ENCODE measurements at regions not wholly inside any gene's neighbourhood (a gene's known extent, or its start where the extent isn't known, plus 50 kb on each side); places are given as distances from the start of the nearest gene placed in this dataset.

DNA sequence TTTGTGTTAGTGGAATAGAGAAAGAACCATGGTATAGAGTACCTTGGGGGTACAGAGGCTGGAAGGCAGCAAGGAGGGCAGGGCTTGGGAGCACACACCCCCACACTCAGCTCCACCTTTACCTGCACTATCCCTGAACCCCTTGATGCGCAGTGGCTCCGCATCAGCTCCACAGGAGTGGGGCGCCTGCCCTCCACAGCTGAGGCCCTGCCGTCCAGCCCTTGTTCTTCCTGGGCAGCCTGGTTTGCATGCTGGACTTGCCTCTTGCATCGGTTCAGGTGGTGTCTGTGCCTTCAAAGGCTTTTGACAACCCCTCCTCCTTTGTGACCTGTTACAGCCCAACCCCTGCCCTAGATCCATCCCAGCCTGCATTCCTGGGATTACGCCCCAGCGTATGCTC is 52.6 kb upstream of the ZNF32 start:
- no peak overlapping the region for H3K4me3 ChIP-seq (ENCODE audit: severe bottlenecking)
- DNase-seq (ENCODE audit: low spot score), result no peak
- no peaks in the 10 kb centered on the region for H3K36me3 ChIP-seq (ENCODE audit: low read depth)
- no peak overlapping the region for H3K27ac ChIP-seq (ENCODE audit: poor library complexity, severe bottlenecking)
- ATAC-seq (ENCODE audit: low read depth), result no peak
- no peaks in the 10 kb centered on the region for H3K4me1 ChIP-seq (ENCODE audit: insufficient read depth, poor library complexity, severe bottlenecking)
- H3K27me3 ChIP-seq (ENCODE audit: insufficient read depth, poor library complexity, severe bottlenecking), result no peaks in the 10 kb centered on the region
- H3K9me3 ChIP-seq (ENCODE audit: severe bottlenecking), result peaks cover 1% of the 10 kb centered on the region
- TF ChIP-seq, protein P1, sequence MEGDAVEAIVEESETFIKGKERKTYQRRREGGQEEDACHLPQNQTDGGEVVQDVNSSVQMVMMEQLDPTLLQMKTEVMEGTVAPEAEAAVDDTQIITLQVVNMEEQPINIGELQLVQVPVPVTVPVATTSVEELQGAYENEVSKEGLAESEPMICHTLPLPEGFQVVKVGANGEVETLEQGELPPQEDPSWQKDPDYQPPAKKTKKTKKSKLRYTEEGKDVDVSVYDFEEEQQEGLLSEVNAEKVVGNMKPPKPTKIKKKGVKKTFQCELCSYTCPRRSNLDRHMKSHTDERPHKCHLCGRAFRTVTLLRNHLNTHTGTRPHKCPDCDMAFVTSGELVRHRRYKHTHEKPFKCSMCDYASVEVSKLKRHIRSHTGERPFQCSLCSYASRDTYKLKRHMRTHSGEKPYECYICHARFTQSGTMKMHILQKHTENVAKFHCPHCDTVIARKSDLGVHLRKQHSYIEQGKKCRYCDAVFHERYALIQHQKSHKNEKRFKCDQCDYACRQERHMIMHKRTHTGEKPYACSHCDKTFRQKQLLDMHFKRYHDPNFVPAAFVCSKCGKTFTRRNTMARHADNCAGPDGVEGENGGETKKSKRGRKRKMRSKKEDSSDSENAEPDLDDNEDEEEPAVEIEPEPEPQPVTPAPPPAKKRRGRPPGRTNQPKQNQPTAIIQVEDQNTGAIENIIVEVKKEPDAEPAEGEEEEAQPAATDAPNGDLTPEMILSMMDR (IDR thresholded peaks at IDR 0.05; ENCODE audit: poor library complexity, severe bottlenecking), result no peak

DNA sequence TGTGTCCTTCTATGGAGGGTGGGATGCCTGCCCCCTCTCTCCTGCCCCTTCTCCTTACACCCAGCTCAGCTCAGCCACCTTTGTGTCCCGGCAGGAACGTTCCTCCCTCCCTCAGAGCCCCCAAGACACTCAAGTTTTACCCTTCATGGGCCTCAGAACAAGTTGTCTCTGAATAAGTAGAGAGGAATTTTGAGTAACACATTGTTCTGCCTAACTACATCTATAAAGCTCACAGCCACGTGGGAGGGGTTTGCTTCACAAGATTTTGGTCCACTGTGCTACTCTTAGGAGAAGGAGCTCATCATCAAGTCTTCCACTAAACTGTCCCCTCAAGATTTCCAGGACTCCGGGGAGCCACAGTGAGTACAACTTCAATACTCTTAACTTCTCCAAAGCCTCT is 51.6 kb upstream of the ZNF32 start:
- DNase-seq (ENCODE audit: low spot score), result no peak
- Histone ChIP-seq H3K4me1 (ENCODE audit: insufficient read depth, poor library complexity, severe bottlenecking) (no peaks in the 10 kb centered on the region), H3K27me3 (ENCODE audit: insufficient read depth, poor library complexity, severe bottlenecking) (no peaks in the 10 kb centered on the region), H3K9me3 (ENCODE audit: severe bottlenecking) (peaks cover 1% of the 10 kb centered on the region), H3K27ac (ENCODE audit: poor library complexity, severe bottlenecking) (no peak overlapping the region), H3K36me3 (ENCODE audit: low read depth) (no peaks in the 10 kb centered on the region), H3K4me3 (ENCODE audit: severe bottlenecking) (no peak overlapping the region)
- no peak for ATAC-seq (ENCODE audit: low read depth)
- TF ChIP-seq, protein P1 (IDR thresholded peaks at IDR 0.05; ENCODE audit: poor library complexity, severe bottlenecking), result no peak

DNA sequence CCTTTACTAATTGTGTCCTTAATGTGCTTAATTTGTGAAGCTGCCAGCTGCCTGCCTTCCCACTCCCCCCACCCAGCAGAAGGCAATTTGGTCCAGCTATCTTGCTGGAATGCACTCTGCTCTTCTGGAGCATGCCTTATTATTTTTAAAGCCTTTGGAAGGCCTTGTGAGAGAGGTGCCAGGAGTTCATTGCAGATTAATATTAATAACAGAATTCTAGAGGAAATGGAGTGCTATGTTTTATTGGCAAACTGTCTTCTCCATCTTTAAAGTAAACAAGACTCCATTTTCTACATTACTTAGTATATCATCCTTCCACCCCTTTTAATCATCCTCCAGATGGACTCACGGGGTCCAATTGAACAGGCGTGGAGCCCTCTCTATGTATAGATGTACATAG is 50.8 kb upstream of the ZNF32 start:
- no peak overlapping the region for H3K27ac ChIP-seq (ENCODE audit: poor library complexity, severe bottlenecking)
- no peak for DNase-seq (ENCODE audit: low spot score)
- no peaks in the 10 kb centered on the region for H3K27me3 ChIP-seq (ENCODE audit: insufficient read depth, poor library complexity, severe bottlenecking)
- H3K4me3 ChIP-seq (ENCODE audit: severe bottlenecking), result no peak overlapping the region
- peaks cover 1% of the 10 kb centered on the region for H3K9me3 ChIP-seq (ENCODE audit: severe bottlenecking)
- no peak for ATAC-seq (ENCODE audit: low read depth)
- TF ChIP-seq, protein P1 (IDR thresholded peaks at IDR 0.05; ENCODE audit: poor library complexity, severe bottlenecking), result no peak
- H3K4me1 ChIP-seq (ENCODE audit: insufficient read depth, poor library complexity, severe bottlenecking), result no peaks in the 10 kb centered on the region
- H3K36me3 ChIP-seq (ENCODE audit: low read depth), result no peaks in the 10 kb centered on the region

Measured in RWPE2 (cell line).